ENCODE measurements at regions not wholly inside any gene's neighbourhood (a gene's known extent, or its start where the extent isn't known, plus 50 kb on each side); places are given as distances from the start of the nearest gene placed in this dataset.
"Not testable (repeated sequence)": the region's sequence is repeated elsewhere in the genome, so short reads cannot be mapped to it uniquely, and the experiment has no call there.

DNA sequence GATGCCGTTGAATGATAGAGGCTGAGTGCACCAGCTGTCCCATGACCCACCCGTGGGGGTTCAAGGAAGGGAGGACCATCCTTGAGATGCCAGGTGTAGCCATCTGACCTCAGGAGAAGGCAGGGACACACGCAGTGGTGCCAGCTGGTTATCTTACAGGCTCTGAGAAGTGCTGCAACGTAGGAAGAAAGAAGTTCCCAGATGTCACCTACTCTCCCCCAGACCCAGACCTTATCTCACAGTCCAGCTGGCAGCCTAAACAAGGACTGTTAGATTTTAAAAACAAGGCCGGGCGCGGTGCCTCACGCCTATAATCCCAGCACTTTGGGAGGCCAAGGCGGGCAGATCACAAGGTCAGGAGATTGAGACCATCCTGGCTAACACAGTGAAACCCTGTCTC, 1307.6 kb downstream of the TBC1D22A start:
- DNase-seq = no peak

DNA sequence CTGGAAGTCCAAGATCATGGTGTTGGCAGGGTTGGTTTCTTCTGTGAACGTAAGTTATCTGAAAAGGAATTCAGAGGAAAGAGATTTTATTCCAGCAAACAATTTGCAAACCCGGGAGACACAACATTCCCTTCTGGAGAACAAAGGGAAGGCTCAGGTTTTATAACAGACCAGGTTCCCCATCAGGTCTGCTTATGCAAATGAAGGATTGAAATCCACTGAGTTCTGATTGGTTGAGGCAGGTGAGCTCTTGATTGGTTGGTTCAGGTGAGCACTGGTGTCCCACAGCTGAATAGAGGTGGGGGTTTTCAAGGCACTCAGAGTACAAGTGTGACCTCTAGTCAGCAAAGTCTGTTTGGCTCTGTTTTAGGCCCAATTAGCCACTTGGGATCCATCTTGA, 1306.8 kb downstream of the TBC1D22A start:
- DNase-seq = no peak

DNA sequence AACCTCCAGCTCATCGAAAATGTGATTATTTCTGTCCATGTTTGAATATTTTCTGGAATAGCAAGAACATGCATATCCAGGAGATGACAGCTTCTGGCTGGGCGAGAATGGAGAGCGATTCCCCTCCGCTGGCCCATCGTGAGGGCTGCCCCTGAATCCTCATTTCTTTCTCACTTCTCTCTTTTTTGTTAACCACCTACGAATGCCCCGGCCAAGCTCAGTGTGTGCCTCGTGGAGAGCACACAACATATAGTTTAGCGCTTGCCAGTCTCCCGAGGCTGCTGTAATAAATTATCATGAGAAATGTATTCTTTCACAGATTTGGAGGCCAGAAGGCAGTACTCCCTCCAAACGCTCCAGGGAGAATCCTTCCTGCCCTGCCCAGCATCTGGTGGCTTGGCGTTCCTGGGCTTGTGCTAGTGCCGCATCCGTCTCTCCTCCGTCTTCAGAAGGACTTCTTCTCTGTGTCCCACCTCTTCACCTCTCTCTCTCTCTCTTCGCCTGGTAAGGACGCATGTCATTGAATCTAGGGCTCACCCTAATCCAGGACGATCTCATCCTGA, 1306.0 kb downstream of the TBC1D22A start:
- no peak for DNase-seq

DNA sequence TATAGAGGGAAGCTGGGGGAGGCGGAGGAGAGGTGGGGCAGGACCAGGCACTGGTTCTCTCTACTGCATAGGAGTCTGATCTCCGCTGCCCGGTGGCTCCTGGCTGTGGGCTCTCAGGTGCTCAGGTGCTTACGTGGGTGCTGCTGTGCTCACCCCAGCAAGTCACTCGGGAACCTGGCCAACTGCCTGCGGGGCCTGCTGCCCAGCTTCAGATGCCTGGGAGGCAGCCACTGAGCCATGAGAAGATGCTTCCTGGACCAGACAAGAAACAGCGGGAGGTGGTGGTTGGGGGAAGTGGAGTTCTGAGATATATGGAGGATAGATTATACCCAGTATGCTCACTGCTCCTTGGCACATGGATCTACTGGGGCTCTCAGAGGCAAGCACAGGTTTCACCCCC, 1303.4 kb downstream of the TBC1D22A start:
- no peak for DNase-seq

DNA sequence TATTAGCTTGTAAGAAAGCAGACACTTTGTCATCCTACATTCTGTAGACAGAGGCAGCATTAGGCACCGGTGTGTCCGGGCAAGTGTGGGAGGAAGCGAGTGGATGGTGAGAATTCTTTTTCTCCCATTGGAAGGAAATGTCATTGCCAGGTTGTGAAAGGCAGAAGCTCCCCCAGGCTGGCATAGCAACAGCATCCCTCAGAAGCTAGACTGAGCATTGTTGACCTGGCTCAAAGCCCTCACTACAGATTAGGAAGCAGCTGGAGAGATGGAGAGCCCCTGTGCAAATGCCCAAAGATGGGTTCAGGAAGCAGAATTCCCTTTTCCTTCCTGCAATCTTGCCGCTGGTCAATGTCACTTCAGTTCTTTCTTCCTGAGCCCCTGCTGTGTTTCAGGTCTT, 1299.3 kb downstream of the TBC1D22A start:
- no peak for DNase-seq

DNA sequence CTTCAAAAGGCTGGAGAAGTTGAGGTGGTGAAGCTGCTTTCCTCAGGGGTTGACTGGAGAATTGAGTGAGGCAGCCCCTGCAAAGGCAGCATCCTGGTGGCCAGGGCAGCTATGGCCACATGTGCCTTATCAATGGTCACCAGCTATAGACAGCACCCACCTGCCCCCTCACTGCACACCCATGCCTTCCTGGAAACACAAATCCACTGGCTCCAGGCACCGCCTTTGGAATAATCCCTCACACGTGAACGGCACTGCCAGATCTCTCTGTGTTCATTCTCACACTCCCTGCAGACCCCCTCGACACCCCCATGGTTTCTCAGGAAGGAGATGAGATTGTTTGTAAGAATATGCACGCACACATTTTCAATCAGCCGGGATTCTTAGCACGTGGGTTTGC, 1297.8 kb downstream of the TBC1D22A start:
- no peak for DNase-seq

DNA sequence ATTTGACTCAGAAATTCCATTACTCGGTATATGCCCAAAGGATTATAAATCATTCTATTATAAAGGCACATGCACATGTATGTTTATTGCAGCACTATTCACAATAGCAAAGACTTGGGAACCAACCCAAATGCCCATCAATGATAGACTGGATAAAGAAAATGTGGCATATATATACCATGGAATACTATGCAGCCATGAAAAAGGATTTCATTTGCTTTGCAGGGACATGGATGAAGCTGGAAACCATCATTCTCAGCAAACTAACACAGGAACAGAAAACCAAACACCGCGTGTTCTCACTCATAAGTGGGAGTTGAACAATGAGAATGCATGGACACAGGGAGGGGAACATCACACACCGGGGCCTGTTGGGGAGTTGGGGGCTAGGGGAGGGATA, 1297.1 kb downstream of the TBC1D22A start:
- not testable (repeated sequence) for DNase-seq

DNA sequence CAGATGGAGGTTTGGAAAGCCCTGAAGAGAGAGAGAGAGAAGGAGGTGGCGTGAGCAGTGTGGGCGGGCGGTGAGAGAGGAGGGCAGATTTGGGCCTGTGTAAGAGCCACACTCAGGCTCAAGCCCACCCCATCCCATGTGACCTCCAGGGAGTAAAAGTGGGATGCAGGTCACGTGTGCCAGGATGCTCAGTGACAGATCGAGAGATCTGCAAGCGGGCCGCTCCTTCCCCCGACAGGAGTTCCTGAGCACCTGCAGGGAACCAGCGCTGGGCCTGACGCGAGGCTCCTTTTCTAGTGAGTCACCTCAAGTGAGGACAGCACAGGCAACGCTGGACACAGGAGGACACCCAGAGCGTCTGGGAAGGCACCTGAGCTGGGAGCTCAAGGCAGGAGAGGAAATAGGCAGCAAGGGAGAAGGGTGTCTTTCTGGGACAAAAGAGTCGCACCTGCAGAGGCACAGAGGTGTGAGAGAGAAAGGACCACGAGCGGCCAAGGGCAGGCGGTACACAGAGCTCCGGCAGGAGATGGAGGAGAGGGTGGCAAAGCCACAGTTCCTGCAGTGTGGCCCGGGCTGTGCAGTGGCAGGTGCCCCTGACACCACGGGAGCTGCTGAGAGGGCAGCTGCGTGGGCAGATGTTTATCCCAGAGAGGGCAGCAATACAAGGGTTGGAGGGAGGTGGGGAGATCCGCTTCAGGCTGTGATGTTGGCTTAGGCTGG, 1294.8 kb downstream of the TBC1D22A start:
- no peak for DNase-seq

DNA sequence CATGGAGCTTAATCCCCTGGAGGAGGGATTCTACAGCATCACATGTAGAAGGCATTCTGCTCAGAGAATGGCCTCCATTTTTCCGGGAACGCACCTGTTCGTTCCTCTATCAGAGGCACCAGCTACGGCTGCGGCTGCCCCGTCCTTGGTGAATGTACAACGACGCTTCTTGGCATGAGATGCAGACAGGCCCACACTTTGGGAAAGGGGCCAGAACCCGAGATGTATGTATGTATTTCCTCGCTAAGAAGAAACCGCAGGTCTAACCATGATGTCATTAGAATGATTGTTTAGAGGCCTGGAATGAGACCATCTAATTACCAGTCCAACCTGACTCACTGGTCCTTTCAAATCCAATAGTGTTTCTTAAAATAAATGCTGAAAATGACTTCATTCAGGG, 1293.4 kb downstream of the TBC1D22A start:
- no peak for DNase-seq

DNA sequence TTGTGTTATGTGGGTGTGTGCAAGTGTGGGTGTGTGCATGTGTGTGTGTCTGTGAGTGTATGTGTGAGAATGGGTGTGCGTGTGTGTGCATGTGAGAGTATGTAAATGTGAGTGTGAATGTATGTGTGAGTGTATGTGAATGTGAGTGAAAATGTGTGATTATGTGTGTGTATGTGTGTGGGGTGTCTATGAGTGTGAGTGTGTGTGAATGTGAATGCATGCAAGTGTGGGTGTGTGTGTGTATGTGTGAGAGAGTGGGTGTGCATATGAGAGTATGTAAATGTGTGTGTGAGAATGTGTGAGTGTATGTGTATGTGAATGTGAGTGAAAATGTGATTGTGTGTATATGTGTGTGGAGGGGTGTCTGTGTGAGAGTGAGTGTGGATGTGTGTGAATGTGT, 1292.7 kb downstream of the TBC1D22A start:
- no peak for DNase-seq

DNA sequence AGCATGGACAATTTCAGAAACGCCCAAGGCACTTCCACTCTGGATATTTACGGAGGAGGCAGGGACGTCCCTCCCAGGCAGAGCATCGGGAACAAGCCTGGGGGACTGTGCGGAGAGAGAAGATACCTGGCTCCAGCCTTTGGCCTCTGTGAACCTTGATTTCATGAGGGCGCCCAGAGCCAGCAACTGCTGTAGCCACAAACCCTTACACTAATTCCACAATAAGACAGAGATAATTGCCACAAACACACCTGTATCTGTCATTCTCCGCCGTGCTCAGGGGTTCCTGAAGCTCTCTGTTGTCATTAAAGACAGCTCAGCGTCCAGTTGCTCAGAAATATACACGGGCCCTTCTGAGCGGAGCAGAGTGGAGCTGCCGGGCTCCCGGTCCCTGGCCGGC, 1292.1 kb downstream of the TBC1D22A start:
- DNase-seq = no peak

DNA sequence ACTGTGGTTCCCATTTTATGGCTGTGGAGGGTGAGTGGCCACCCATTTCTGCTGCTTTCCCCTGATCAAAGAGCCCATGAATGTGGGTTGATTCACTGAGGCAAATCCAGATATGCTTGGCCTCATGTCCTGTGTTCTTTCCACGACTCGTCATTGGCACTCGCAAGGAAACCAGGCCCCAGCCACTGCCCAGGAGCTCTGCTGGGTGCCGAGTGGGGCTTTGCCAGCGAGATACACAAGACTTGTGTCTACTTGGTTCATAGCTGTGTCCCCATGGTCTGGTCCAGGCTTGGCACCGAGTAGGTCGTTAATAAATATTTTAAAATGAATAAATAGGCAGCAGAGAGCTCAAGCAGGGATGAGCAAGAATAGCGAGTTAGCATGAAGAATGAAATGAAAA, 1291.5 kb downstream of the TBC1D22A start:
- no peak for DNase-seq

DNA sequence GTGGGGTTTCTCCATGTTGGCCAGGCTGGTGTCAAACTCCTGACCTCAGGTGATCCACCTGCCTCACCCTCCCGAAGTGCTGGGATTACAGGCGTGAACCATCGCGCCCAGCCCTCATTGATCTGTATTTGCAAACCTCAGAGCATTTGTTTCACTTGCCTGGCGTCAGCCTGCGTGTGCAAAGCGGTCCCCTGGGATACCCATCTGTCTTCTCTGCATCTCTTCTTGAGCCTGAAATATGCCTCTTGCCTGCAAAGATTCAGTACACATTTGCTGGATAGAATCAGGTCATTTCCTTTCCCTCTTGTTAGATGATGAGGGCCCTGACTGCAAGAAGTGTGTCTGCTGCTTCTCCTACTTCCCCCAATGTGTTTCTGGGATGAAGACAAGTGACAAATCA, 1291.0 kb downstream of the TBC1D22A start:
- no peak for DNase-seq

DNA sequence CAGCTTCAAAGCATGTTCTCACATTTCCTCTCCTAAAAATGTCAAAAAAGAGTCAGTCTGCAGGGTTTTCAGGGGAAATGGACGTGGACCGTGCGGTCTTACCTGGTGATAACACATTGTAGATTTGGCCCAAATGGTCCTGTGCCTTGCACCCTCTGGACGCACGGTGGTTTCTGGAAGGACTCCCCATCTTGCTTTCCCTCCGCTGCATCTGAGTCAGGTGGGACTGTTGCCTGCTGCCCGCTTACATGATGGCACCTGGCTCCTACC, 1290.1 kb downstream of the TBC1D22A start:
- DNase-seq = no peak

DNA sequence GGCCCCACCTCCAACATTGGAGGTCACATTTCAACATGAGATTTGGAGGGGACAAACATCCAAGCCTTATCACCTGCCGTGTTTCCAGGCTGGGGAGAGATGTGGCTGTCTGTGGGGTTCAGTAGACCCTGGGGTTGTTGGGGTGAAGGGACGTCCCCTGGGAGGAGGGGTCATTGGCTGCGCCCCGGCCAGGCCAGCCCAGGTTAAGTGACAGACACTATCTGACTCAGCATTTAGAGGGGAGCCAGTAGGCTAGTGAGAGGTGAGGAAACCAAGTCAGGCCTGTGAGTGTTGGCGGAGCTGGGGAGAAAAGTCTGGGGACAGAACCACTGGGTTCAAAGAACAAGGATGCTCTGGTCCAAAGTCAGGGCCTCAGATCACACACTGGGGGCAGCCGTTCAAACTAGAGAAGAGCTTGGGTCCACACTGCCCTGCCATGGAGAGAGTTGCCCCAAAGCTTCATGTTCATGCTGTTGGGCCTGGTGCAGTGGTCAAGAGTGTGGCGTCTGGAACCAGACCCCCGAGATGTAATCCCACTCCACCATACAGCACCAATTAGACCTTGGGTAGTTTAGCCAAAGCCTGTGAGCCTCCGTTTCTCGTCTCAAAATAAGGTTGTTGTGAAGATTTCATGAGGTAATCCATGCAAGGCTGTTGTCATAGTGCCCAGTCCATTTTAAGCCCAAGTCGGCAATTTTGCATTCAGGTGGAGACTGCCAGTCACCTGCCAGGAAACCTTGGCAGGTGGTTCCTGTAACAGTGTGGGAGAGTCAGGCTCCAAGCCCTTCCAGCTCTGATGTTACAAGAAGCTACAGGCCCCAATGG, 1289.6 kb downstream of the TBC1D22A start:
- DNase-seq = no peak

DNA sequence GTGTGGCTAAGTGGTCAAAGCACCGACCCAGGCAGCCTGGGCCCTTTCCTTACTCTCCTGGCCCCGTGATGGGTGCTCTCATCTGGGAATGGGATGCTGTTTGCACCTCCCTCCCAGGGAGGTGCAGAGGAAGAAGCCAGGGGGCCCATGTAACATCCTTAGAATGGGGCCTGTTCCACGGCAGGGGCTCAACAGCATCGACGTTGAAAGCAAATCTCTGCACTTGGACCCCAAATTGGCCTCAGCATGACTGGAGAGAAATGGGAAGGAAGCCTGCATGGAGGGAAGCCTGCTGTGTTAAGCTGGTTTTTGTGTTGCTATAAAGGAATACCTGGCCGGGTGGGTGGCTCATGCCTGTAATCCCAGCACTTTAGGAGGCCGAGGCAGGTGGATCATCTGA, 1288.4 kb downstream of the TBC1D22A start:
- DNase-seq = no peak

DNA sequence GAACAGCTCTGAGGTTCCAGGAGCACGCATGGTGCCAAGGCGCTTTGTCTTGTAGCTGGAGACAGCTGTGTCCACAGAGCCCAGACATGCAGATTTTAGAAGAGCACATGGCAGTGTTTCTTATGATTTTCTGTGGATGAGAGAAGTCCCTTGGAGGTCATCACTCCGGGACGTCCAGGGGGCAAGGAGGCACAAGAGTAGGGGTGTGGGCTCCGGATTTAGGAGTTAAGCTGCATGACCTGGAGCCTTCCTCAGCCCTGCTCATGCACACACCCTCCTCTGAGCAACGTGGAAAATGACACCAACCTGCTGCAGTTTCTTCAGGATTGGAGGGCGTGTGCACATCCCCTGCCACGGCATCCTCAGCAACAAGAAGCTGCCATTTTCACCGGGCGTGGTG, 1286.7 kb downstream of the TBC1D22A start:
- DNase-seq = no peak

DNA sequence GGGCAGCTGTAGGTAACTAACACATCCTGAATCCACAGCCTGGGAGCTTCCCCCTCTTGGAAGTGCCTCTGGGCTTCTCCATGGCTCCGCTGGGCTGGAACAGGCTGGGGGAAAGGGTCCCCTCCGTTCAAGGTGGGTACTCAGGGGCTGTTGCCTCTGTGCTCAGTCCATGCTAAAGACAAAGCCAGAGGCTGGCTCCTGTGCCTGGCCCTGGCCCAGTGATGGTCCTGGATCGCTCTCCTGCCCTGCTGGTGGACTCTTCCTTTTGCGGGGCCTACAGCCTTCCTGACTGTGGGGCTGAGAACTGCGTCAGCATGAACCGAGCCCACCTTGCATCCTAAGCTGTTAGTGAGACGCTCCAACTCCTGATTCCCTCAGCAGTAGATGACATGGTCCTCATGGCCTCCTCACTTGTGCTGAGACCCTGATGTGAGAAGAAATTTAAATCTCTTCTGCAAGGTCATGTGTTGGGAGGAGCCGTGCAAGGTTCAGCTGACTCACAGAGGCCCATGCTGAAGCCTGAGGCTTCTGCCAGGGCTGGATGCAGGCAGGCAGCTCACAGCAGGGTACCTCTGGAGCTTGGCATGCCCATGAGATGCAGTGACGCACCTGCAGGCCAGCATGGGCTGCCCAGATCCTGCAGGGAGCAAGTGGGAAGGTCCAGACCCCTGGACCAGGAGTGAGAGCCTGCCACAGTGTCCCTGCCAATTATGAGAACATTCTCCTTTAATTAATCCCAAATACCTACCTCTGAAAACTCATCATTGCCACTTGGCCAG, 1285.5 kb downstream of the TBC1D22A start:
- no peak for DNase-seq

DNA sequence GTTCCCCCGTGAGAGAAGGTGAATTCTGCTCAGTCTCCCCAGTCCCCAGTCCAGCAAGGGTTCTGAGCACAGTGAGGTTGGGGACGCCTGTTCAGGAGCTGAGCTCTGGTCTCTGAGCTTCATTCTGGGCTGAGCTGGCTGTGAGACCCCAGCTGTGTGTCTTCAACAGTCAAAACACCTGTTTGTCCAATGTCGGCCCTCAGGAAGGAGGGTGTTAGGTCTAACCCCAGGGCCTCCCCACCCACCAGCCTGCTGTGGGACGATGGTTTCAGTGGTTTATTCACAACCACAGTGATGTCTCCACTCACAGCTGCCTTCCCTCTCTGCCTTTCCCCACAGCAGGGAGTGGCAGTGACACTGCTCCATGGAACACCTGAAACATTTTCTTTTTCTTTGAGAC, 1282.9 kb downstream of the TBC1D22A start:
- DNase-seq = no peak

DNA sequence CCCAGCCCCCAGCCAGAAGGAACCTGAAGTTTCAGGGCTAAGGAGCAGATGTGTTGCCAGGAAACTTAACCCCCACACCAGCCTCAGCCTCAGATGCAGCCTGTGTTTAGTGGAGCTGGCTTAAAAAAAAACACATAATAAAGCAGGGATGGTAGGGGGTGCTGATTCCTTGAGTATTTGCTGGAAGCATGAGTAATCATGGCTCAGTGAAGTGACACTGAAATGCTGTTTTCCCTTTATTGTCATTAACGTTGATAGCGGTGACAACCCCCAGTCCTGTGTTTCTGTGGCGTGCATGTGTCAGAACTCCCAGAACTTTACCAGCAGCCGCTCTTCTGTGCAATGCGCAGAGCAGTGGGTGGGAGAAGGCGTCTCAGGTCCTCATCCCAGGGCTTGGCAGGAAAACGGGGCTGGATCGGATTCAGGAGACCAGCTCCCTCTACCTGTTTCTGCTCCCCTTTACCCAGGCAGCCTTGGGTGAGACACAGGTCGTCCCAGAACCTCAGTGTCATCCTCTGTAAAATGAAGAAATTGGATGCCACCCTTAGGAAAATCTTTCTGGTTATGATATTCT, 1282.1 kb downstream of the TBC1D22A start:
- DNase-seq = no peak

DNA sequence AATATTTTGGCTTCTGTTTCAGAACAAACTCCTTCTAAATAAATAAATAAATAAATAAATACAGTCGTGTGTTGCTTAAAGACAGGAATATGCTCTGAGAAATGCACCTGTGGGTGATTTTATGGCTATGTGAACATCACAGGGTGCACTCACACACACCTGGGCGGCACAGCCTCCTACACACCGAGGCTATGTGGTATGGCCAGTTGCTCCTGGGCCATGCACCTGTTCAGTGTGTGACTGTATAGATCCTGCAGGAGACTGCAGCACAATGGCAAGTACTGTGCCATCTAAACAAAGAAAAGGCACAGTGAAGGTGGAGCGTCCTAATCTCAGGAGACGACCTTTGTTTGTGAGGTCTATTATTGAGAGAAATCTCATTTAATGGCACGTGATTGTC, 1281.1 kb downstream of the TBC1D22A start:
- DNase-seq = no peak

DNA sequence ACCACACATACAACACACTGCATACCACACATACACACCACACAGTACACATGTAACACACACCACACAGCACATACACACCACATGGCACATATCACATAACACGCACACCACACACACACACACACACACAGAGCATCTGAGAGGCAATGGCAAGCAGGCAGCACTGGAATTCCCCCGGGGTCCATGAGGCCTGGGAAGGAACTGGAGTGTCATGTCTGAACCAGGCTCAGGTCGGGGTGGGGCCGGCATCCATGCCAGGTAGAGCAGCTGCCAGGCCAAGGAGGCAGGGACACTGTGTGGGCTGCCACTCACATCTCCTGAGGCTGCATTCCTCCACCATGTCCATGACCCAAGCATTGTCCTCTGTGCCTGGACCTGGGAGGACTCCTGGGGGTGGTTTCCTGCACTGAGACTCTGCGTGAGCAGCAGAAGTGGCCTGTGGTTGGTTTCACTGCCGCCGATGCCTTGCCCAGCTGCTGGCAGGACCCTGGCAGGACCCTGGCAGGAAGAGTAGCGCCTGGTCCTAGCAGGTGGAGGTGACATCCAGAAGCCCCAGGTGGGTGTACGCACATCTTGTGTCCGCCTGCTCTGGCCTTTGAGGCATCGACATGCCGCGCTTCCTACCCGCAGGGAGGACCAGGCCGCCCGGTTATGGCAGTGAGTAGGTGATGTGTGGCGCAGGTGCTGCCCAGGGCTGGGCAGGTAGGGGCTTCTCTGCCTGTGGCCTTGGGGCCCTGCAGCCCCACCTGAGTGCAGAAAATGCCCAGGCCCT, 1280.4 kb downstream of the TBC1D22A start:
- DNase-seq = no peak

DNA sequence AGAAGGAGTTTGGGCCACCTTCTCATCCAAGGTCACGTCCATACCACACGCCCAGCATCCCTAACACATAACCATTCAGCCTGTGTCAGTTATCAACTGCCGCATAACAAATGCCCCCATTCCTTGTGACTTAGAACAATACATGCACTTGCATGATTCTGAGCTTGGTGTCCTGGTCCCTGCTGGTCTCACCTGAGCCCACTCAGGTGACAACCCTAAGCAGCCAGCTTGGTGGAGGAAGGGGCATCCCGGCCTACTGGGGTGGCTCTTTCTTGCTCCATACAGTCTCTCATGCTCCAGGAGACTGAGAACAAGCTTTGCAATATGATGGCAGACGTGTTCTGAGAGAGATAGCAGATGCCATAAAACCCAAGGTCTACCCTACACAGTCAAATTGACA, 1276.9 kb downstream of the TBC1D22A start:
- no peak for DNase-seq

All from stimulated activated CD4-positive, alpha-beta T cell treated with anti-CD3 and anti-CD28 coated beads, Interleukin-4, amount 100 ng/mL, for 24 hours (primary cell).